ENCODE measurements at regions not wholly inside any gene's neighbourhood (a gene's known extent, or its start where the extent isn't known, plus 50 kb on each side); places are given as distances from the start of the nearest gene placed in this dataset.

- H3K4ac ChIP-seq (ENCODE audit: low read depth, low read length): no peak overlapping the region
- no peak overlapping the region for H2BK120ac ChIP-seq (ENCODE audit: low read depth, low read length)
- no peak overlapping the region for H3K27ac ChIP-seq (ENCODE audit: low read depth, low read length)
- no peak overlapping the region for H2BK15ac ChIP-seq (replicated peaks; ENCODE audit: low read depth)
- no peak overlapping the region for H4K8ac ChIP-seq (ENCODE audit: low read depth, low read length)
- no peak overlapping the region for H3K4me3 ChIP-seq (ENCODE audit: low read length)
- no peaks in the 10 kb centered on the region for H3K79me2 ChIP-seq (ENCODE audit: control insufficient read depth, insufficient read depth, low read length)
- H3K36me3 ChIP-seq (ENCODE audit: control insufficient read depth, insufficient read depth, low read length): no peaks in the 10 kb centered on the region
- no peak overlapping the region for H3K18ac ChIP-seq (ENCODE audit: low read length)
- no peaks in the 10 kb centered on the region for H3K79me1 ChIP-seq (ENCODE audit: low read length)
- no peak overlapping the region for H2AK5ac ChIP-seq (ENCODE audit: low read length)
- no peak overlapping the region for H3K4me2 ChIP-seq (ENCODE audit: low read length)
- DNase-seq: no peak
- no peak overlapping the region for H3K23ac ChIP-seq (ENCODE audit: low read length)
- H3K56ac ChIP-seq (ENCODE audit: low read length): no peak overlapping the region
- no peak overlapping the region for H3K9ac ChIP-seq (ENCODE audit: low read length)
- no peaks in the 10 kb centered on the region for H3K27me3 ChIP-seq (ENCODE audit: insufficient read depth, low read length, poor library complexity)
- H3K4me1 ChIP-seq (ENCODE audit: control insufficient read depth, low read depth, low read length): no peaks in the 10 kb centered on the region
- no peak overlapping the region for H4K5ac ChIP-seq (ENCODE audit: low read length)
- H2BK5ac ChIP-seq (ENCODE audit: low read length): no peak overlapping the region
Measured at GRCh38 chr4:163930086-163930485, 435.6 kb downstream of the TMA16 start.

DNA sequence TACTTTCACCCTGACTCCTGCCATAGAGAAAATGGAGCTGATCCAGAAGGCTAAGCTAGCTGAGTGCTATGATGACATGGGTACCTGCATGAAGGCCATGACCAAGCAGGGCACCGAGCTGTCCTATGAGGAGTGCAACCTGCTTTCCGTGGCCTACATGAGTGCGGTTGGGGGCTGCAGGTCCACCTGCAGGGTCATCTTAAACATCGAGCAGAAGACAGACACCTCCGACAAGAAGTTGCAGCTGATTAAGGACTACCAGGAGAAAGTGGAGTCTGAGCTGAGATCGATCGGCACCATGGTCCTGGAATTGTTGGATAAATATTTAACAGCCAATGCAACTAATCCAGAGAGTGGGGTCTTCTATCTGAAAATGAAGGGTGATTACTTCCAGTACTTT is 438.0 kb downstream of the TMA16 start:
- Histone ChIP-seq H3K56ac (ENCODE audit: low read length) (no peak overlapping the region), H3K79me1 (ENCODE audit: low read length) (no peaks in the 10 kb centered on the region), H3K9ac (ENCODE audit: low read length) (no peak overlapping the region), H3K36me3 (ENCODE audit: control insufficient read depth, insufficient read depth, low read length) (no peaks in the 10 kb centered on the region), H2BK15ac (replicated peaks; ENCODE audit: low read depth) (no peak overlapping the region), H2BK120ac (ENCODE audit: low read depth, low read length) (no peak overlapping the region), H3K27ac (ENCODE audit: low read depth, low read length) (no peak overlapping the region), H4K8ac (ENCODE audit: low read depth, low read length) (no peak overlapping the region), H2AK5ac (ENCODE audit: low read length) (no peak overlapping the region), H3K4me1 (ENCODE audit: control insufficient read depth, low read depth, low read length) (no peaks in the 10 kb centered on the region), H2BK5ac (ENCODE audit: low read length) (no peak overlapping the region), H3K79me2 (ENCODE audit: control insufficient read depth, insufficient read depth, low read length) (no peaks in the 10 kb centered on the region), H4K5ac (ENCODE audit: low read length) (no peak overlapping the region), H3K4me3 (ENCODE audit: low read length) (no peak overlapping the region), H3K18ac (ENCODE audit: low read length) (no peak overlapping the region), H3K4ac (ENCODE audit: low read depth, low read length) (no peak overlapping the region), H3K27me3 (ENCODE audit: insufficient read depth, low read length, poor library complexity) (no peaks in the 10 kb centered on the region), H3K23ac (ENCODE audit: low read length) (no peak overlapping the region), H3K4me2 (ENCODE audit: low read length) (no peak overlapping the region)
- WGBS (ENCODE audit: extremely low coverage, insufficient coverage, low lambda C conversion rate): no CpG with 5 or more reads among the region's 7 CpGs
- DNase-seq: no peak

DNA sequence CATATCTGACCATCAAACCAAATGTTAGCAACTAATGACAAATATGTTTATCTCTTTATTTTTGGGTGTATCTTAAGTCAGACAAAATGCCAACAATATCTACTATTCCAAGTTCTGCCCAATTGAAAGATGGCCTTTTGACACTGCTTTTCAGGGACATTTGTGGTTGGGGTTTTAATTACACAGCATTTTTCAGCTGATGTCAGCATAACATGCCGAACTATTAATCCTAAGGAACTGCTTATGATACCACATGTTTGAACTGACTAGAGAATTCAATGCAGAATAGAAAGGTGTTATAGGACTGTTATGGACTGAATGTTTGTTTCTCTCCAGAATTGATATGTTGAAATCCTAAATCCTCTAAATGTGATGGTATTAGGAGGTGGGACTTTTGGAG is 445.1 kb downstream of the TMA16 start:
- H2BK120ac ChIP-seq (ENCODE audit: low read depth, low read length): no peak overlapping the region
- H3K4me2 ChIP-seq (ENCODE audit: low read length): no peak overlapping the region
- no peaks in the 10 kb centered on the region for H3K27me3 ChIP-seq (ENCODE audit: insufficient read depth, low read length, poor library complexity)
- H2BK5ac ChIP-seq (ENCODE audit: low read length): no peak overlapping the region
- H3K4ac ChIP-seq (ENCODE audit: low read depth, low read length): no peak overlapping the region
- DNase-seq: no peak
- no peaks in the 10 kb centered on the region for H3K4me1 ChIP-seq (ENCODE audit: control insufficient read depth, low read depth, low read length)
- no peak overlapping the region for H3K56ac ChIP-seq (ENCODE audit: low read length)
- H2AK5ac ChIP-seq (ENCODE audit: low read length): no peak overlapping the region
- H3K36me3 ChIP-seq (ENCODE audit: control insufficient read depth, insufficient read depth, low read length): no peaks in the 10 kb centered on the region
- no peaks in the 10 kb centered on the region for H3K79me1 ChIP-seq (ENCODE audit: low read length)
- no peaks in the 10 kb centered on the region for H3K79me2 ChIP-seq (ENCODE audit: control insufficient read depth, insufficient read depth, low read length)
- H3K9ac ChIP-seq (ENCODE audit: low read length): no peak overlapping the region
- no peak overlapping the region for H3K4me3 ChIP-seq (ENCODE audit: low read length)
- H3K23ac ChIP-seq (ENCODE audit: low read length): no peak overlapping the region
- H3K27ac ChIP-seq (ENCODE audit: low read depth, low read length): no peak overlapping the region
- no peak overlapping the region for H2BK15ac ChIP-seq (replicated peaks; ENCODE audit: low read depth)
- H4K5ac ChIP-seq (ENCODE audit: low read length): no peak overlapping the region
- no CpG with 5 or more reads among the region's 1 CpG for WGBS (ENCODE audit: extremely low coverage, insufficient coverage, low lambda C conversion rate)
- no peak overlapping the region for H3K18ac ChIP-seq (ENCODE audit: low read length)
- no peak overlapping the region for H4K8ac ChIP-seq (ENCODE audit: low read depth, low read length)

- Histone ChIP-seq H2BK5ac (ENCODE audit: low read length) (no peak overlapping the region), H3K27me3 (ENCODE audit: insufficient read depth, low read length, poor library complexity) (no peaks in the 10 kb centered on the region), H3K36me3 (ENCODE audit: control insufficient read depth, insufficient read depth, low read length) (no peaks in the 10 kb centered on the region), H3K9ac (ENCODE audit: low read length) (no peak overlapping the region), H3K23ac (ENCODE audit: low read length) (no peak overlapping the region), H3K79me1 (ENCODE audit: low read length) (no peaks in the 10 kb centered on the region), H2BK15ac (replicated peaks; ENCODE audit: low read depth) (no peak overlapping the region), H3K56ac (ENCODE audit: low read length) (no peak overlapping the region), H2BK120ac (ENCODE audit: low read depth, low read length) (no peak overlapping the region), H3K4ac (ENCODE audit: low read depth, low read length) (no peak overlapping the region), H4K5ac (ENCODE audit: low read length) (no peak overlapping the region), H3K4me2 (ENCODE audit: low read length) (no peak overlapping the region), H3K4me1 (ENCODE audit: control insufficient read depth, low read depth, low read length) (no peaks in the 10 kb centered on the region), H2AK5ac (ENCODE audit: low read length) (no peak overlapping the region), H3K18ac (ENCODE audit: low read length) (no peak overlapping the region), H3K27ac (ENCODE audit: low read depth, low read length) (no peak overlapping the region), H4K8ac (ENCODE audit: low read depth, low read length) (no peak overlapping the region), H3K79me2 (ENCODE audit: control insufficient read depth, insufficient read depth, low read length) (no peaks in the 10 kb centered on the region), H3K4me3 (ENCODE audit: low read length) (no peak overlapping the region)
- no peak for DNase-seq
- WGBS (ENCODE audit: extremely low coverage, insufficient coverage, low lambda C conversion rate): no CpG with 5 or more reads among the region's 7 CpGs
Measured at GRCh38 chr4:163941221-163941905, 446.9 kb downstream of the TMA16 start.

DNA sequence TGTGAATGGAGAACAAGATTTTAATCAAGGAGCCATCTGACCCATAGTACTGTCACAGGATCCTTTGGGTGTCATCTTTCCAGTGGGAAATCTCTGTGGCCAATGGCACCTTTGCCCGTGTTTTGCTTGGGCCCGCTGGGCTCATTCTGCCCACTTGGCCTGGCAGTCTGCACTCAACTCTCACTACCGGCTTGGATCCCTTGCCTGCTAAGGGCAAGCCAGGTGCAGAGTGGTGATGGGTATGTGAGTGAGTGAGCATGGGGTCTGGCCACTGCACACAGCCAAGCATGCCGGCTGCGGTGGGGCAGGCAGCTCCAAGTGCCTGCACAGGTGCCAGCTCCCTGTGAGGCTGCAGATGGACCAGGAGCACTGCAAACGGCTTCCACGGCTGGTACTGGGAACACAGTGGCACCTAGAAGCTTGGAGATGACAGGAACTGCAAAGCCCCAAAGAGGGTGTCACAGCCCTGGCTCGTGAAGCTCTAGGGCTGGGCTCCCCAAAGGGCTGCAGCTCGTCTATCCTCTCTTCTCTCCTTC is 454.5 kb downstream of the TMA16 start:
- H4K5ac ChIP-seq (ENCODE audit: low read length): no peak overlapping the region
- H3K23ac ChIP-seq (ENCODE audit: low read length): no peak overlapping the region
- no peak overlapping the region for H2AK5ac ChIP-seq (ENCODE audit: low read length)
- WGBS (ENCODE audit: extremely low coverage, insufficient coverage, low lambda C conversion rate): no CpG with 5 or more reads among the region's 9 CpGs
- H3K4me1 ChIP-seq (ENCODE audit: control insufficient read depth, low read depth, low read length): no peaks in the 10 kb centered on the region
- no peak overlapping the region for H4K8ac ChIP-seq (ENCODE audit: low read depth, low read length)
- H3K56ac ChIP-seq (ENCODE audit: low read length): no peak overlapping the region
- H2BK15ac ChIP-seq (replicated peaks; ENCODE audit: low read depth): no peak overlapping the region
- no peak overlapping the region for H3K4ac ChIP-seq (ENCODE audit: low read depth, low read length)
- no peaks in the 10 kb centered on the region for H3K79me1 ChIP-seq (ENCODE audit: low read length)
- no peak overlapping the region for H3K27ac ChIP-seq (ENCODE audit: low read depth, low read length)
- no peak overlapping the region for H3K18ac ChIP-seq (ENCODE audit: low read length)
- DNase-seq: no peak
- no peak overlapping the region for H2BK5ac ChIP-seq (ENCODE audit: low read length)
- no peak overlapping the region for H3K9ac ChIP-seq (ENCODE audit: low read length)
- H2BK120ac ChIP-seq (ENCODE audit: low read depth, low read length): no peak overlapping the region
- H3K36me3 ChIP-seq (ENCODE audit: control insufficient read depth, insufficient read depth, low read length): no peaks in the 10 kb centered on the region
- no peak overlapping the region for H3K4me2 ChIP-seq (ENCODE audit: low read length)
- H3K27me3 ChIP-seq (ENCODE audit: insufficient read depth, low read length, poor library complexity): no peaks in the 10 kb centered on the region
- no peak overlapping the region for H3K4me3 ChIP-seq (ENCODE audit: low read length)
- no peaks in the 10 kb centered on the region for H3K79me2 ChIP-seq (ENCODE audit: control insufficient read depth, insufficient read depth, low read length)

GRCh38 chr4:163949976-163950601 is 455.6 kb downstream of the TMA16 start:
- no peak for DNase-seq
- no peaks in the 10 kb centered on the region for H3K79me1 ChIP-seq (ENCODE audit: low read length)
- H2BK15ac ChIP-seq (replicated peaks; ENCODE audit: low read depth): no peak overlapping the region
- no peak overlapping the region for H3K23ac ChIP-seq (ENCODE audit: low read length)
- no peak overlapping the region for H3K9ac ChIP-seq (ENCODE audit: low read length)
- no peaks in the 10 kb centered on the region for H3K36me3 ChIP-seq (ENCODE audit: control insufficient read depth, insufficient read depth, low read length)
- WGBS (ENCODE audit: extremely low coverage, insufficient coverage, low lambda C conversion rate): no CpG with 5 or more reads among the region's 11 CpGs
- H2AK5ac ChIP-seq (ENCODE audit: low read length): no peak overlapping the region
- H4K8ac ChIP-seq (ENCODE audit: low read depth, low read length): no peak overlapping the region
- H3K56ac ChIP-seq (ENCODE audit: low read length): no peak overlapping the region
- no peak overlapping the region for H2BK5ac ChIP-seq (ENCODE audit: low read length)
- H4K5ac ChIP-seq (ENCODE audit: low read length): no peak overlapping the region
- H3K79me2 ChIP-seq (ENCODE audit: control insufficient read depth, insufficient read depth, low read length): no peaks in the 10 kb centered on the region
- H3K18ac ChIP-seq (ENCODE audit: low read length): no peak overlapping the region
- H3K27ac ChIP-seq (ENCODE audit: low read depth, low read length): no peak overlapping the region
- H3K4me3 ChIP-seq (ENCODE audit: low read length): no peak overlapping the region
- no peaks in the 10 kb centered on the region for H3K27me3 ChIP-seq (ENCODE audit: insufficient read depth, low read length, poor library complexity)
- no peak overlapping the region for H3K4ac ChIP-seq (ENCODE audit: low read depth, low read length)
- H3K4me2 ChIP-seq (ENCODE audit: low read length): no peak overlapping the region
- H2BK120ac ChIP-seq (ENCODE audit: low read depth, low read length): no peak overlapping the region
- H3K4me1 ChIP-seq (ENCODE audit: control insufficient read depth, low read depth, low read length): no peaks in the 10 kb centered on the region
